H9 (cell line): ENCODE measurements at regions not wholly inside any gene's neighbourhood (a gene's known extent, or its start where the extent isn't known, plus 50 kb on each side); places are given as distances from the start of the nearest gene placed in this dataset.

Experiments
- DNase-seq: peaks from one replicate; pipeline ENCODE4 v3.0.0-alpha.2; 2017
- H2AFZ ChIP-seq: one replicate; pipeline ENCODE4 v1.6.1; 2013; ENCODE audit warnings: mild to moderate bottlenecking, low read length, control low read depth, moderate library complexity
- H2AK5ac ChIP-seq: 2 replicates; pipeline ENCODE4 v1.6.1; 2013; ENCODE audit warnings: low read length, control low read depth, mixed read lengths; ENCODE audit not compliant: insufficient read length
- H2BK120ac ChIP-seq: one replicate; pipeline ENCODE4 v1.6.1; 2013; ENCODE audit warnings: low read depth, mild to moderate bottlenecking, low read length, control low read depth, inconsistent platforms; ENCODE audit not compliant: poor library complexity, severe bottlenecking
- H2BK12ac ChIP-seq: 2 replicates; pipeline ENCODE4 v1.6.1; 2013; ENCODE audit warnings: low read length, control low read depth, mixed read lengths, low read depth; ENCODE audit not compliant: insufficient read length
- H2BK15ac ChIP-seq: 2 replicates; pipeline ENCODE4 v1.6.1; 2013; ENCODE audit warnings: low read depth, low read length, control low read depth
- H2BK20ac ChIP-seq: one replicate; pipeline ENCODE4 v1.6.1; 2013; ENCODE audit warnings: low read depth, mild to moderate bottlenecking, low read length, control low read depth, inconsistent platforms; ENCODE audit not compliant: poor library complexity, severe bottlenecking
- H2BK5ac ChIP-seq: 2 replicates; pipeline ENCODE4 v1.6.1; 2013; ENCODE audit warnings: low read length, control low read depth, mixed read lengths; ENCODE audit not compliant: insufficient read length
- H3K14ac ChIP-seq: 2 replicates; pipeline ENCODE4 v1.6.1; 2013; ENCODE audit warnings: low read length, control low read depth; ENCODE audit not compliant: insufficient read depth
- H3K18ac ChIP-seq: 2 replicates; pipeline ENCODE4 v1.6.1; 2013; ENCODE audit warnings: low read depth, mild to moderate bottlenecking, mixed read lengths, low read length, control low read depth; ENCODE audit not compliant: insufficient read length
- H3K23ac ChIP-seq: 2 replicates; pipeline ENCODE4 v1.6.1; 2013; ENCODE audit warnings: low read length, control low read depth, mixed read lengths, low read depth; ENCODE audit not compliant: insufficient read length
- H3K23me2 ChIP-seq: 2 replicates; pipeline ENCODE4 v1.6.1; 2013; ENCODE audit warnings: low read depth, mild to moderate bottlenecking, mixed read lengths, low read length, control low read depth; ENCODE audit not compliant: insufficient read length, poor library complexity, severe bottlenecking
- H3K27ac ChIP-seq: 2 replicates; pipeline ENCODE4 v1.5.1; 2013; ENCODE audit warnings: low read length, control low read depth, mixed read lengths, low read depth; ENCODE audit not compliant: insufficient read length
- H3K27me3 ChIP-seq: 2 replicates; pipeline ENCODE4 v1.6.1; 2013; ENCODE audit warnings: low read length, control low read depth, inconsistent platforms; ENCODE audit not compliant: insufficient read depth
- H3K4ac ChIP-seq: 2 replicates; pipeline ENCODE4 v1.6.1; 2013; ENCODE audit warnings: low read depth, mild to moderate bottlenecking, control low read depth, inconsistent platforms, low read length, moderate library complexity
- H3K4me1 ChIP-seq: 2 replicates; pipeline ENCODE4 v1.6.1; 2013; ENCODE audit warnings: low read length, control low read depth, inconsistent platforms; ENCODE audit not compliant: insufficient read depth
- H3K4me2 ChIP-seq: 2 replicates; pipeline ENCODE4 v1.6.1; 2013; ENCODE audit warnings: low read length, control low read depth, mixed read lengths; ENCODE audit not compliant: insufficient read length, insufficient read depth
- H3K56ac ChIP-seq: 2 replicates; pipeline ENCODE4 v1.6.1; 2013; ENCODE audit warnings: low read depth, mild to moderate bottlenecking, mixed read lengths, low read length, control low read depth; ENCODE audit not compliant: insufficient read length
- H3K79me1 ChIP-seq: 2 replicates; pipeline ENCODE4 v1.6.1; 2013; ENCODE audit warnings: low read depth, mild to moderate bottlenecking, moderate library complexity, low read length, control low read depth, inconsistent platforms; ENCODE audit not compliant: insufficient read depth, poor library complexity, severe bottlenecking
- H3K79me2 ChIP-seq: 2 replicates; pipeline ENCODE4 v1.6.1; 2013; ENCODE audit warnings: low read length, control low read depth, inconsistent platforms; ENCODE audit not compliant: insufficient read depth
- H3K9ac ChIP-seq: 2 replicates; pipeline ENCODE4 v1.6.1; 2013; ENCODE audit warnings: low read length, control low read depth, mixed read lengths; ENCODE audit not compliant: insufficient read length; ENCODE audit errors: extremely low read depth
- H3K9me3 ChIP-seq: one replicate; pipeline ENCODE4 v1.6.1; 2013; ENCODE audit warnings: low read depth, low read length, inconsistent platforms; ENCODE audit not compliant: control insufficient read depth
- H3T11ph ChIP-seq: one replicate; pipeline ENCODE4 v1.6.1; 2013; ENCODE audit warnings: mild to moderate bottlenecking, low read length, control low read depth, inconsistent platforms
- H4K20me1 ChIP-seq: one replicate; pipeline ENCODE4 v1.6.1; 2013; ENCODE audit not compliant: control insufficient read depth, insufficient read length, insufficient read depth
- H4K5ac ChIP-seq: 2 replicates; pipeline ENCODE4 v1.6.1; 2013; ENCODE audit warnings: low read depth, mild to moderate bottlenecking, mixed read lengths, low read length, control low read depth; ENCODE audit not compliant: insufficient read length
- H4K8ac ChIP-seq: replicated peaks from 2 replicates; pipeline ENCODE4 v1.6.1; 2013; ENCODE audit warnings: low read length, control low read depth, mixed read lengths, low read depth; ENCODE audit not compliant: insufficient read length
- H4K91ac ChIP-seq: 2 replicates; pipeline ENCODE4 v1.6.1; 2013; ENCODE audit warnings: low read depth, mild to moderate bottlenecking, moderate library complexity, mixed read lengths, low read length, control low read depth; ENCODE audit not compliant: insufficient read length
- H3K27ac Mint-ChIP-seq, 3 experiments: 2 replicates in 2 of 3; 3 replicates in 1 of 3; pipeline ENCODE4 v1.8.0; 2020 to 2021; ENCODE audit warnings: mixed read lengths in 3 of 3, mild to moderate bottlenecking in 1 of 3, moderate library complexity in 1 of 3
- H3K27me3 Mint-ChIP-seq: 2 replicates; pipeline ENCODE4 v1.8.0; 2021; ENCODE audit warnings: low read depth, mild to moderate bottlenecking, moderate library complexity, mixed read lengths
- H3K36me3 Mint-ChIP-seq, 3 experiments: 2 replicates in 2 of 3; 3 replicates in 1 of 3; pipeline ENCODE4 v1.8.0; 2020 to 2021; ENCODE audit warnings: low read depth in 3 of 3, mixed read lengths in 3 of 3; ENCODE audit not compliant: insufficient read depth in 1 of 3
- H3K4me1 Mint-ChIP-seq, 2 experiments: 2 replicates each; pipeline ENCODE4 v1.8.0; 2020; ENCODE audit warnings: mixed read lengths in 2 of 2
- H3K4me3 Mint-ChIP-seq, 2 experiments: 2 replicates in 1 of 2; 3 replicates in 1 of 2; pipeline ENCODE4 v1.8.0; 2020 to 2021; ENCODE audit warnings: mild to moderate bottlenecking in 2 of 2, mixed read lengths in 2 of 2, moderate library complexity in 1 of 2
- H3K9me3 Mint-ChIP-seq, 2 experiments: 2 replicates in 1 of 2; 3 replicates in 1 of 2; pipeline ENCODE4 v1.8.0; 2020; ENCODE audit warnings: mild to moderate bottlenecking in 2 of 2, mixed read lengths in 2 of 2, moderate library complexity in 1 of 2
- TF ChIP-seq, protein P1 (sequence below): fragments of 200-600 bp; sonication (generic); conservative IDR thresholded peaks from 3 replicates; pipeline ENCODE4 v1.8.0; 2021; ENCODE audit warnings: antibody characterized with exemption, mild to moderate bottlenecking

DNA sequence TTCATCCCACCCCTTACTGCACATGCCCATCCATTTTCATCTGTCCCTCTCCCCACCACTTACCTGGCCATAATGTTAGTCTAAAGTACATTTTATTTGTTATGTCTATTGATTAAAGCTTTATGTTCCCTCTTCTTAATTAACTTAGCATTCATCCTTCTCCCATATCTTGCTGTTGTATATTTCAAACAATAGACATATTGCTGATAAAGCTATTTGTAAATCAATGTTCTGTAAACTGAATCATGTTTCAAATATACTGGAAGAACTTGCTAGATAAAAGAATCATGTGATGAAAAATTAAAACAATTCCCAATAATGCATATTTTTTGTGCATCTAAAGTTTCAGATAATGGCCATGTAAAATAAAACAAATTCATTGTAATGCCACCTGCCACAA lies 249.2 kb downstream of the IGSF11 start:
- no peak overlapping the region for H4K91ac ChIP-seq
- no peak for DNase-seq
- no peak overlapping the region for H3K9ac ChIP-seq
- no peaks in the 10 kb centered on the region for H4K20me1 ChIP-seq
- no peak overlapping the region for H2BK15ac ChIP-seq
- no peaks in the 10 kb centered on the region for H3K79me2 ChIP-seq
- Mint-ChIP-seq H3K27ac (no peak overlapping the region; a peak in 1 of 7 replicates), H3K4me3 (no peak overlapping the region), H3K27me3 (no peaks in the 10 kb centered on the region; the same call in 1 of the 2 replicates), H3K36me3 (no peaks in the 10 kb centered on the region), H3K4me1 (peaks cover 3 to 4% of the 10 kb centered on the region in 2 experiments; a peak in 3 of 4 replicates), H3K9me3 (no peaks in the 10 kb centered on the region)
- no peak overlapping the region for H2BK120ac ChIP-seq
- no peak overlapping the region for H2BK5ac ChIP-seq
- no peak overlapping the region for H3K56ac ChIP-seq
- H2AK5ac ChIP-seq, result no peak overlapping the region
- no peaks in the 10 kb centered on the region for H3K9me3 ChIP-seq
- H3K18ac ChIP-seq, result no peak overlapping the region
- H2BK20ac ChIP-seq, result no peak overlapping the region
- no peaks in the 10 kb centered on the region for H3K4me1 ChIP-seq
- H3K27me3 ChIP-seq, result no peaks in the 10 kb centered on the region
- H3K4me2 ChIP-seq, result no peak overlapping the region
- H2AFZ ChIP-seq, result no peak overlapping the region
- no peak overlapping the region for H3K4ac ChIP-seq
- H2BK12ac ChIP-seq, result no peak overlapping the region
- H3K23ac ChIP-seq, result no peak overlapping the region
- TF ChIP-seq, protein P1, sequence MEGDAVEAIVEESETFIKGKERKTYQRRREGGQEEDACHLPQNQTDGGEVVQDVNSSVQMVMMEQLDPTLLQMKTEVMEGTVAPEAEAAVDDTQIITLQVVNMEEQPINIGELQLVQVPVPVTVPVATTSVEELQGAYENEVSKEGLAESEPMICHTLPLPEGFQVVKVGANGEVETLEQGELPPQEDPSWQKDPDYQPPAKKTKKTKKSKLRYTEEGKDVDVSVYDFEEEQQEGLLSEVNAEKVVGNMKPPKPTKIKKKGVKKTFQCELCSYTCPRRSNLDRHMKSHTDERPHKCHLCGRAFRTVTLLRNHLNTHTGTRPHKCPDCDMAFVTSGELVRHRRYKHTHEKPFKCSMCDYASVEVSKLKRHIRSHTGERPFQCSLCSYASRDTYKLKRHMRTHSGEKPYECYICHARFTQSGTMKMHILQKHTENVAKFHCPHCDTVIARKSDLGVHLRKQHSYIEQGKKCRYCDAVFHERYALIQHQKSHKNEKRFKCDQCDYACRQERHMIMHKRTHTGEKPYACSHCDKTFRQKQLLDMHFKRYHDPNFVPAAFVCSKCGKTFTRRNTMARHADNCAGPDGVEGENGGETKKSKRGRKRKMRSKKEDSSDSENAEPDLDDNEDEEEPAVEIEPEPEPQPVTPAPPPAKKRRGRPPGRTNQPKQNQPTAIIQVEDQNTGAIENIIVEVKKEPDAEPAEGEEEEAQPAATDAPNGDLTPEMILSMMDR, result no peak
- H4K5ac ChIP-seq, result no peak overlapping the region
- no peak overlapping the region for H4K8ac ChIP-seq
- no peaks in the 10 kb centered on the region for H3K79me1 ChIP-seq
- H3K14ac ChIP-seq, result no peak overlapping the region
- no peaks in the 10 kb centered on the region for H3K23me2 ChIP-seq
- no peak overlapping the region for H3T11ph ChIP-seq
- no peak overlapping the region for H3K27ac ChIP-seq
